Skin of body (tissue), 1 donor: ENCODE measurements at regions not wholly inside any gene's neighbourhood (a gene's known extent, or its start where the extent isn't known, plus 50 kb on each side); places are given as distances from the start of the nearest gene placed in this dataset.
"Not testable (repeated sequence)": the region's sequence is repeated elsewhere in the genome, so short reads cannot be mapped to it uniquely, and the experiment has no call there.

ENCODE experiments used
- DNase-seq: peaks from one replicate; lab custom pipeline; 2025; lab: John Stamatoyannopoulos, UW

DNA sequence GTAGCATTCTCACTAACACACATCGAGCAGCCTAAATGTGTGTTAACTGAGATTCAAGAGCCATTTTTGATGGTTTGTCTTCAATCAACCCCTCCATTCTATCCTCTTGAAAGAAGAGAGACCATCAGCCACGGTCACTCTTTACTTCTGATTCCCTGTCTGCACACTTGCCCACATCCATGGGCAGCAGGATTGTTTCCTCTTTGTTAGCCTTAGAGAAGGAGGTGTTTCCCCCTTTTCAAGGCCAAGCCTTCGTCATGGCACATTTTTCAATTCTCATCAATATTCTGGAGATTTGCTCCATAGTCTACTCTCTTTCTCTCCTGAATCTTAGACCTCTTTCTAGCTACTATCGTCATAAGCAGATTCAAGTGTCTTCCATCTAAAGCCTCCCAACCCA lies 522.4 kb upstream of the NAALADL2 start:
- no peak for DNase-seq

DNA sequence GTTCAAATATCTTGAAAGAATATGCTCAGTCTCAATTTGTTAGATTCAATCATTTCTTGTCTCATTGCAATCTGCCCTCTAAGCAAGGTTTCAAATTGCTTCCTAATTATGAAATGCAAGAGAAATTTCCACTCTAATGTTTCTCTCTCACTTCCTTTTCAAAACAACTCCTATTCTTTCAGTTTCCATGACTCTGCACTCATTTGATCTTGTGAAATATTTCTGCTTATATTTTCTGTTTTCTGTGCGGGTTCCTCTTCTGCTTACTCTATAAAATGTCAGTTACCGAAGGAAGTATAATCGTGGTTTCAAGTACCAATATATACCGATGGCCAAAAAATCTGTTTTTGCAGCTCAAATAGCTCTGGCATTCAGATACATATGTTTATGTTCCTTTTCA lies 521.9 kb upstream of the NAALADL2 start:
- DNase-seq, result no peak

DNA sequence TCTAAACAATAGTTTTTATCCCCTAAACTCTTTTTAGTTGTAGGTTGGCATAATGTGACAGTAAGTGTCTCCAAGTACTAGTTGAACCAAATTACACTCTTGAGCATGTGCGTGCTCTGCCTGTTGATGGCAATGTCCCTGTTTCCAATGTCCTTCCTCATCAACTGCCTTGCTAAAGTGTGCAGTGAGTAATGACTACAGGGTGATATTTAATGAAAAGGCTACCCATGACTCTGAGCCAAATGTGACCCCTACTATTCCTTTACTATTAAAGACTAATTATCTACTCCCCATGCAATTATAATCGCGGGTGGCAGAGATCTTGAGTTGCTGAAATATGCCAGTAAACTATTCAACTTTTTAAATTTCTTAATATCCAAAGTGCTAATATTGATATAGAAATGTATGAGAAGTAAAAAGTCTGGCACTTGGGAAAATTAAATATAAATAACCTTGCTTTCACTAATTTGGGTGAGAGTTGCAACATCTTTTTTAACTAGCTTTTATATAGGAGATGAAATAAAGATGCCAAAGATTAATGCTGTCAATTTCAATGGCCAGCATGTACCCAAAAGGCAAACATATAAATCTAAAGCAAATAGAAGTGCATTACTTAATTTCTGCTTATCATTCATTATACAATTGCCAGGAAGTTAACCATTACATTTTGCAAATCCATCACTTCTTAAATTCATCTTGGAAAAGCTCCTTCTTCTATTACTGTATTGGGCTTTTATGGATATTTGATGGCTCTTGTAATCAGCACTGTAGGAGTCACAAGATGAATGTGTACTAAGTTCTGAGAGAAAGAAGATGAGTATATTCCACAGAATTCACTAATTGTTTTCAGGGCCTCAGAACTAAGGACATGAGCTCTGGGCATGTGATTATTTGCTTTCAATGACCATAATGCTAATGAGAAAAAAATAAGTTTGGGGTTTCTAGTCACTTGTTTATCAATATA lies 518.2 kb upstream of the NAALADL2 start:
- no peak for DNase-seq

DNA sequence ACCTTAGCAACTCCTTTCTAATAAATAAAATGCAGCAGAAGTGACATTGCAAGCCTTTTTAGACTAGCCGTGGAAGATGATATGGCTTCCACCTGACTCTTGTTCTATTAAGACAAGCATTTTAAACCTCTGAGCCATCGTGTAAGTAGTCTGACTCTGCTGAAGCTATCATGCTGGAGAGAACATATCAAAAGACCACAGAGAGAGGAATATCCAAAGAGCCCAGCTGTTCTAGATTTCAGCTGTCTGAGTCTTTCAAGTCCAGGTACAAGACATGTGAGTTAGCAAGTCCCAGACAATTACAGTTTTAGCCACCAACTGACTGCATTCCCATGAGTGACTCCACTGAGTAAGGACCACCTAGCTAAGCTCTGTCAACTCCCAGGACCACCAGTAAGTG lies 517.0 kb upstream of the NAALADL2 start:
- DNase-seq, result no peak

DNA sequence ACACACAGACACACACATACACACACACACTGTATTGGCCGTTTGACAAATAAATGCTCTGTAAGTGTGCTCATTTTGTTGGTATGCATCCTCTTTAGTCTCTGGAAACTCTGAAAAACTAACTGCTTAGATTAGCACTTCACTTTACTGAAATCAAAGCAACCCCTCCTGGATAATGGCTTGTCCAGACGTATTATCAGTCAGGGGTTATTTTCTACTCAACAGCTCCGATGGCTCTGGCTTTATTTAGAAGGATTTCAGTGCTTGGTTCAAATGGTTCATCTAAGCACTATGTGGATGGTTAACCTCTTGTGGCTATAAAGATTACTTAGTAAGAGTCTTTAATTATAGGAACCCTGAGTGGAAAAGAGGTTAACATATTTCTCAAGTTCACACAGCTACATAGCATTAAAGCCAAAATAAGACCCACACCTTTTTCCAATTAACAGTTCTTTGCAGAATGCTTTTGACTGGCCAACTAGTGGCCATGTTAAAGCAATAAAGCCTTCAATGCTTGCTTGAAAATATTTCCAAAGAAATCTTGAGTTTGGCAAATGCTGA lies 516.1 kb upstream of the NAALADL2 start:
- DNase-seq, result peak; percentile 32

DNA sequence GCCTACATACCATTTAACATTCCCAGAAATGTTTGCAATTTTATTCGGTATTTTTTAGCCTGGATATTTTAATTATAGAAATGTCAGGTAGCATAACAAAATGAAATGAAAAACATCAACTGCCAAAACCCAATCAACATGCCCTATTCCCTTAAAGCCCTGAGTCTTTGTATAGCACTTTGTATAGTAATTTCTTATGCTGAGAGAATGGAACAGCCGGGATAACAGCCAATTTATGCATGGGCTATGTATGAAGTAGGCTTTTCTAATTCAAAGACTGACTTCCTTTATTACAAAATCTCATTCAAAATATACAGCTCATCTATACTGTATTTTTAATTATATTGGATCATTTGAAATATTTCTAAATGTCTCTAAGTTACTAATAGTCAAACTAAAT lies 513.0 kb upstream of the NAALADL2 start:
- no peak for DNase-seq

DNA sequence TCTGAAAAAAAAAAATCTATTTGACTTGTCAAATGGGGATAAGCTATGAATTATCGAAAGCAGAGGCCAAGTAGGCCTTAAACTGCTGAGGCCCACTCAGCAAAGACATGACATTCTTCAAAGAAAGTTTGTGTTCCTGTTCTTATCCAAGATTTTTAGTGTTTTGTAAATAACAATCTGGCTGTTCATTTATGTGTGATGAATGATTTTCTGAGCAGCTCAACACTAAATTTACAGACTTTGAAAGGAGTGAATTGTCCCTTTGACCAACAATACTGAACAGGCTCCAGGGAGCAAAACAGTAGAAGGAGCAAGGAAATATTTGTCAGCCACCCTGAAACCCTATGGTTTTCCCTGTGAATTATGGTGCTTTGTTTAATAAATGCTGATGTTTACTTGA lies 512.6 kb upstream of the NAALADL2 start:
- DNase-seq, result no peak

DNA sequence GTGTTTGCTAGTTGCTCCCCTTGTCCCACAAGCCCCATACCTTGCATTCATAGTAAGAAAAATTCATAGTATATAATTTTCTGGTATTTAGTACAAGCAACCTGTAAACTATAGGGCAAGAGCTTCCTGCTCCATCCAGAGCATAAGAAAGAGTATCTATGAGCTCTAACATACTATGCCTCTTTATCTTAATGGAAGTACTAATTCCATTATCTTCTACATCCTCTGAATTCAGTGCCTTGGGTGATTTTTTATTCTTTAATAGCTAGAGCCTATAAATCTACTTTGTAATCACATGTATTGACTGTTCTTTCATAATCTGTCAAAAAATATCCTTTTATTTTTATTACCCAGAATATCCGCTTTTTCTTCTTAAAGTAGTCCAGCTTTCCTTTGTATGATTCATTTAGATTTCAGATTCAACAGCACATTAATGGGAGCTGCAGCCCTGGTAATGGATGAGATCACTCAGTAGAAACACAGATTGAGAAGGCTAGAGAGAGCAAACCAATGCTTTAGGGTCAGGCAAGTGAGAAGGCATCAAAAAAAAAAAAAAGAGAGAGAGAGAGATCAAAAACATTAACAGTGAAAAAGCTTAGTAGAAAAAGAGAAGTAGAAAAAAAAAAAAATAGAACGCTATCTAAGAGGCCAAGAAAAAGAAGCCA lies 511.5 kb upstream of the NAALADL2 start:
- DNase-seq, result no peak

DNA sequence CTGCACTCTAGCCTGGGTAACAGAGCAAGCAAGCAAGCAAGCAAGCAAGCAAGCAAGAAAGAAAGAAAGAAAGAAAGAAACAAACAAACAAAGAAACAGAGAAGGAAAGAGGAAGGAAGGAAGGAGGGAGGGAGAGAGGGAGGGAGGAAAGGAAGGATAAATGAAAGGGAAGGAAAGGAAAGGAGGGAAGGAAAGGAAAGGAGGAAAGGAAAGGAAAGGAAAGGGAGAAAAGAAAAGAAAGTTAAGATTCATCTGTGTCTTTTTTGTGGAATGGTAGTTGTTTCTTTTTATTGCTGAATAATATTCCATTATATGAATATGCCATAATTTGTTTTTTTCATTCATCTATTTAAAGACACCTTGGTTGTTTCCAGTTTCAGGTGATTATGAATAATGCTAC lies 506.9 kb upstream of the NAALADL2 start:
- DNase-seq, result no peak

DNA sequence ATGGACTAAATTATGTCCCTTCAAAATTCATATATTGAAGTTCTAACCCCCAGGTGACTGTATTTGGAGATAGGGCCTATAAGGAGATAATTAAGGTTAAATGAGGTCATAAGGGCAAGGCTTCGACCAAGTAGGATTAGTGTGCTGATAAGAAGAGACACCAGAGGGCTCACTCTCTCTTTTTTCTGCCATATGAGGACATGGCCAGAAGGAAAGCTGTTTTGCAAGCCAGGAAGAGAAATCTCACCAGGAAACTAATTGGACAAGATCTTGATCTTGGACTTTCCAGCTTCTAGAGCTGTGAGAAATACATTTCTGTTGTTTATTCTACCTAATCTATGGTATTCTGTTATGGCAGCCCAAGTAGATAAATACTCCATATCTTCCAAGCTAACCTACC lies 503.6 kb upstream of the NAALADL2 start:
- no peak for DNase-seq

DNA sequence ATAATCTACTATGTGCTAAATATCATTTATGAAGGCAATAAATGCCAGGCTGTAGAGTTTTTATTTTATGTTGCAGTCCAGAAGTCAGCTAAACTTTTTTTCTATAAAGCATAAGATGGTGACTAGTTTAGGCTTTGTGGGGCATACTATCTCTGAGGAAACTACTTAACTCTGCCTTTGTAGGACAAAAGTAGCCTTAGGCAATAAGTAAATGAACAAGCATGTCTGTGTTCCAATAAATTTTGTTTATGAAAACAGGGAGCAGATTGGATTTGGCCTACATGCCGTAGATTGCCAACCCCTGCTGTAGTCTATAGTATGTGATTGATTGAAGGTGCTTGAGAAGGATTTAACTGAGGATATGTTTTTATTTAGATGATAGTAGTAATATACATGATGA lies 502.5 kb upstream of the NAALADL2 start:
- no peak for DNase-seq

DNA sequence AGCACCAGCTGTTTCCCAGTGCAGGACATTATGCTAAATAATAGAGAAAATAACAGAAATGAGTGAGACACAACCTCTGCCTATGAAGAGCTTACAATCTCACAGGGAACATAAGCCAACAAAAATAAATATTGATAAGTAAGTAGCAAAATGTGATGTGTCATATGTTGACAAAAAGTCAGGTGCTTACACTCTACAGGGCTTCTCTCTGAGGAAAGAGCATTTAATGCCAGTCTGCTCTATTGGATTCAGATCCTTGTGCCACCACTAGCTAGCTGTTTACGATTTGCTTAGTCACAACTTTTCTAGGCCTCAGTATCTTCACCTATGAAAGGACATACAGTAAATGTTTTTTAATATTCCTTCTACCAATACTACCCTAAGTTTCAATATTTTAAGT lies 500.9 kb upstream of the NAALADL2 start:
- DNase-seq, result no peak

DNA sequence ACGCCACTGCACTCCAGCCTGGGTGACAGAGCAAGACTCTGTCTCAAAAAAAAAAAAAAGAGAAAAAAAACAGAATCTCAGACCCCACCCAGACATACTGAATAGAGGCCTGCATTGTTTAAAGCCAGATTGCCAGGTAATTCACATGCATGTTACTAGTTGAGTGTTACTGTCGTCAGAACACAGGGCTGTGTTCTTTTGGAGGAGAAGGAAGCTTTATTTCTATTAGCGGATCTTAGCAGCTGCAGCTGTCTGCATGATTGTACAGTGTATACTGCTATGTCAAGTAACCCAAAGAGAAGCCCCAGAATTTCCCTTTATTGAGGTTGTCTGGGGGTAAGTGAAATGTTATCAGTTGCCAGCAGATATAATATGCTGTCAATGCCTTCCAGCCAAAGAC lies 496.6 kb upstream of the NAALADL2 start:
- DNase-seq, result no peak

DNA sequence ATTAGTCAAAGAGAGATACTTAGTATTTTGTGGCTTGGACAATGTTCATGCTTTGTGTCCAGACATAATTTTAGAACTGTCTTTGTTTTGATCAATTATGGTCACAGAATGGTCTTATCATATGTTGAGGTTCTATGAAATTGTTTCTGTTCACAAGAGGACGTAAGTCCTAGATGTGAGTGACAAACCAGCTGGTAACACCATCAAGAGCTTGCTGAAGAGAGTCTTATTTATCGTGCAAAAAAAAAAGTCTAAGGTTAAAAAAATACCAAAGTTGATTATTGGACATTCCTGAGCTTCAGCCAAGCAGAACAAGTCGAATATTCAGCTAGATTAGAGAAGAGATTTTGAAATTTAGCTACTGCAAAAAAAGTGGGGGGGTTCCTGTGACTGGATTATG lies 495.9 kb upstream of the NAALADL2 start:
- no peak for DNase-seq

DNA sequence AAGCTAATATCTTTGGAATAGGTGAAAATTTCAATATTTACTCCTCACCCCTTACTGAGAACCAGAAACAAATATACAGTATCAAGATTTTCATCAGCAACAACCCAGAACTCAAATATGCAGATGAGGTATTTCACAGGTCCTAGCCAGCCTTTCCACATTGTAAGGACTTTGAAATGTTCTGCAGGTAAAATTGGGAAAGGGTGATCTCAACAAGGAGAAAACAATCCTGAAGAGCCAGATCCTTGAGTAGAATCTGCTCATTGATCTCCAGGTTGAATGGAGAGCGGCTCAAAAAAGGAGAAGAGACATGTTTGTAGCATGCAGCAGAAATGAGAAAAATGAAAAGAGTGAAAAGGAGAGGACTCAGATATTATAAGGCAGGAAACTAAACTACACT lies 493.3 kb upstream of the NAALADL2 start:
- no peak for DNase-seq

DNA sequence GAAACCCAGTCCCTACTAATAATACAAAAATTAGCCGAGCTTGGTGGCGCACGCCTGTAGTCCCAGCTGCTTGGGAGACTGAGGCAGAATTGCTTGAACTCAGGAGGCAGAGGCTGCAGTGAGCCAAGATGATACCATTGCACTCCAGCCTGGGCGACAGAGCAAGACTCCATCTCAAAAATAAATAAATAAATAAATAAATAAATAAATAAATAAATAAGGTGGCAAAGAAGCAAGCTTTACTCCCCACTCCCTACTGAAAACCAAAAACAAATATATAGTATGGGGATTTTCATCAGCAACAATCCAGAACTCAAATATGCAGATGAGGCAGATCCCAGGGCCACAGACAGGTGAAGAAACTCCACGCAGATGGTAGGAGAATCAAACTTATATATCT lies 492.2 kb upstream of the NAALADL2 start:
- not testable (repeated sequence) for DNase-seq

DNA sequence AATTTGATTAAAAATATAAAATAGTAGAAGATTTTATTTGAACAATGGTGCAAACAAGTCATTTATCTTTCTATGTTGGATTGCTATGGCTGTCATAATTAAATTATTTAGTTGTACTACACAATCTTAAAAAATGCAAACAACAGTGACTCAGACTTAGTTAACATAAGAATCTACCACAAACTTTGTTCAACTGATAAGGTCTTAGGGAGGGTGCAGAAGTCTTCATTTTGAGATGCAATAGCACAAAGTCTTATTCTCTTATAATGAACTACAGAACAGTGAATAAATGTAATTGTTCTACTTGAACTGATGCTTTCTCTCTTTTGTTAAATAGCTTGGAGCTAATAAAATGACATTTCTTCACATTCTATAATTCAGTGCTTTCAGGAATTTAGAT lies 482.8 kb upstream of the NAALADL2 start:
- no peak for DNase-seq

DNA sequence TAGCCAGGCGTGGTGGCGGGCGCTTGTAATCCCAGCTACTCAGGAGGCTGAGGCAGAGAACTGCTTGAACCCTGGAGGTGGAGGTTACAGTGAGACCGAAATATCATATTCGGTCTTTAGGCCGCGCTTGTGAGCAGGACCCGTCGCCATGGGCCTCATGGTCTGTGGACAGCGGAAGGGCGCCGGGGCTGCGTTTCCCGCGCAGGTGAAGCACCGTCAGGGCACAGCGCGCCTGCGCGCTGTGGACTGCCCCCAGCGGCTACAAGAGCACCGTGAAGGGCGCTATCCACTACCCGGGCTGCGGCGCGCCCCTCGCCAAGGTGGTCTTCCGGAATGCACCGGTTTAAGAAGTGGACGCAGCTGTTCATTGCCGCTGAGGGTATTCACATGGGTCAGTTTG lies 482.0 kb upstream of the NAALADL2 start:
- DNase-seq, result no peak

DNA sequence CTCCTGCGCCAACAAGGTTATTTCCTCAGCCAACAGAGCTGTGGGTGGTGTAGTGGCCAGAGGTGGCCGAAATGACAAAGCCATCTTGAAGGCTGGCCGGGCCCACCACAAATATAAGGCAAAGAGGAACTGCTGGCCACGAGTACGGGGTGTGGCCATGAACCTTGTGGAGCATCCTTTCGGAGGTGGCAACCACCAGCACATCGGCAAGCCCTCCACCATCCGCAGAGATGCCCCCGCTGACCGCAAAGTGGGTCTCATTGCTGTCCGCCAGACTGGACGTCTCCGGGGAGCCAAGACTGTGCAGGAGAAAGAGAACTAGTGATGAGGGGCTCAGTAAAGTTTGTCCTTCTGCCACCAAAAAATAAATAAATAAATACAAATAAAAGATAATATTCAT lies 481.4 kb upstream of the NAALADL2 start:
- no peak for DNase-seq

DNA sequence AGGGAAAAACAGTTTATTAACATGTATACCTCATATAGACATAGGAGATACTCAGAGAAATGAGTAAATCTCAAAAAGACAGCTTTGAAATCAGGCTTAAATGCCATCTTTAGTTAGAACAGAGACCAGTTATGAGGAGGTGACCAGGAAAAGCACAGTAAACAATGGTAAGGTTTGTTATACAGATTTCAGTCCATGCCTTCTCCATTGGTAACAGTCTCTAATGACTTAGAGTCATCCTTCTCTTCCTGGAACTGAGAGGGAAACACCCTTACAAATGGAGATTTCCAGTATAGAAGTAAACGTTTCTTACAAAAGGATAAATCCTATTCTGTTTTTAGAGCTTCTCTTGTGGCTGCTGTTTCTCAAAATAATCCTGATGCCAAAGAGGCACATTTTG lies 476.3 kb upstream of the NAALADL2 start:
- DNase-seq, result no peak

DNA sequence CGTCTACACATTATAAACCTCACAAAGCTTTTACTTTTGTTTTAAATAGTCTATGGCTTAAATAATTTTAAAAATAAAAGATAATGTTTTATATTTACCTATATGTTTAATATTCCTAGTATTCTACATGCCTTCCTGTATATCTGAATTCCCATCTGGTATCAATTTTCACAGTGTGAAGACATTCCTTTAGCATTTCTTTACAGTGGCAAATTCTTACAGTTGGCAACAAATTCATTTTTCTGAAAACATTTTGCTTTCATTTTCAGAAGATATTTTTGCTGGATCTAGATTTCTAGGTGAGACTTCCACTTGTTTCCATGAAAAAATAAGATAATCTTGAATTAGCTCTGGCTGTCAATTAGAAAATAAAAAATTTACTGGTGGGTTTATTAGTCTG lies 471.4 kb upstream of the NAALADL2 start:
- no peak for DNase-seq

DNA sequence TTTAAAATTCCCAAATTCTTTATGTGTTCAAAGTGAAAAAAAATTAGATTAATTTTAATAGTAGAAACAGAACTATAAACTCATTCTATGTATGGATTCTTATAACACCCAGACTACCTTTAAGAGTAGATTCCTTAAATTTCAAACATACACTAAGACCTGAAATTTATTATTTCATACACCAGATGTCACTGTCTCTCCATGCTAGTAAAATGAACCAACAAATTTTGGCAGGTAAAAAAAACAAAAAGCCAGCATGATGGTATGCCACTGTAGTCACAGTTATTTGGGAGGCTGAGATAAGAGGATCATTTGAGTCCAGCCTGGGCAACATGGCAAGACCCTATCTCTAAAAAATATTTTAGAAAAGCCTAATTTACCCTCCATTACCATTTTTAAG lies 461.3 kb upstream of the NAALADL2 start:
- DNase-seq, result peak; percentile 5

DNA sequence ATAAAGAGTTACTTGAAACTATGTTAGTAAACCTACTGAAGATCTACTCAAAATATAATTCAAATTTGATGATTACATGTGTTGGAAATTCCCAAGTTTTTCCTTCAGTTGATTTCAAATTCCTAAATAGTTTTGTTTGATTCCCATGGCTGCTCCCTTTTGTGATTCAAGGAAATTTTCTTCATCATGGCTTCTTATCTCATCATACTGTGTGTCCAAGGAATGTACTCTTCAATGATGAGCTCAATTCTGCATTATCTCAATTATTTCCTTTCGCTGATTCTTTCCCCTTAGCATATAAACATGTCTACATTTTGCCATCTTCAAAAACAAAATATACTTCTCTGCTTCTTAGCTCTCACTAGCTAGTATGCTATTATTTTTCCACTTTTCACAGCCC lies 460.4 kb upstream of the NAALADL2 start:
- no peak for DNase-seq
